SK-N-SH treated with all-trans-retinoic acid at 6 μM for 48 hours (cell line): ENCODE measurements at regions not wholly inside any gene's neighbourhood (a gene's known extent, or its start where the extent isn't known, plus 50 kb on each side); places are given as distances from the start of the nearest gene placed in this dataset.

Experiments
- ATAC-seq: fragments of 200-7000 bp; cut with Tn5 transposase; 3 replicates; pipeline ENCODE4 v1.9.1; 2020; ENCODE audit warnings: mild to moderate bottlenecking, moderate library complexity
- BACH2 ChIP-seq: fragments of 250-450 bp; sonication (Bioruptor Pico); IDR thresholded peaks from 2 replicates; pipeline ENCODE4 v1.9.0; 2021; ENCODE audit warnings: mild to moderate bottlenecking, borderline replicate concordance
- CSDC2 ChIP-seq: fragments of 250-450 bp; sonication (Bioruptor Pico); IDR thresholded peaks from 2 replicates; pipeline ENCODE4 v1.5.0; 2020; ENCODE audit warnings: mild to moderate bottlenecking, moderate library complexity
- ESRRG ChIP-seq: fragments of 250-450 bp; sonication (Bioruptor Pico); IDR thresholded peaks from 2 replicates; pipeline ENCODE4 v1.6.1; 2021; ENCODE audit warnings: mild to moderate bottlenecking
- GLIS3 ChIP-seq: fragments of 250-450 bp; sonication (Bioruptor Pico); IDR thresholded peaks from 2 replicates; pipeline ENCODE4 v1.5.0; 2020; ENCODE audit warnings: mild to moderate bottlenecking, moderate library complexity
- ISL1 ChIP-seq: fragments of 250-450 bp; sonication (Bioruptor Pico); IDR thresholded peaks from 2 replicates; pipeline ENCODE4 v2.1.2; 2022; ENCODE audit warnings: mild to moderate bottlenecking, moderate library complexity
- PPARA ChIP-seq: fragments of 250-450 bp; sonication (Bioruptor Pico); IDR thresholded peaks from 2 replicates; pipeline ENCODE4 v1.5.0; 2020; ENCODE audit warnings: mild to moderate bottlenecking, borderline replicate concordance
- SNAI2 ChIP-seq: fragments of 250-450 bp; sonication (Bioruptor Pico); IDR thresholded peaks from 2 replicates; pipeline ENCODE4 v1.5.0; 2020; ENCODE audit warnings: mild to moderate bottlenecking, moderate library complexity
- TCF4 ChIP-seq: fragments of 250-450 bp; sonication (Bioruptor Pico); IDR thresholded peaks from 2 replicates; pipeline ENCODE4 v1.8.0; 2021; ENCODE audit warnings: mild to moderate bottlenecking, moderate library complexity, borderline replicate concordance
- ZC3H10 ChIP-seq: fragments of 250-450 bp; sonication (Bioruptor Pico); IDR thresholded peaks from 2 replicates; pipeline ENCODE4 v1.5.1; 2021; ENCODE audit warnings: mild to moderate bottlenecking, moderate library complexity
- ZFP3 ChIP-seq: fragments of 250-450 bp; sonication (Bioruptor Pico); IDR thresholded peaks from 2 replicates; pipeline ENCODE4 v1.5.0; 2020; ENCODE audit warnings: mild to moderate bottlenecking, moderate library complexity
- ZNF565 ChIP-seq: fragments of 450-650 bp; formaldehyde crosslinking; conservative IDR thresholded peaks from 2 replicates; pipeline ENCODE4 v1.5.0; 2020; ENCODE audit warnings: low read depth, mild to moderate bottlenecking, moderate library complexity
- ZNF70 ChIP-seq: fragments of 450-650 bp; formaldehyde crosslinking; IDR thresholded peaks from 2 replicates; pipeline ENCODE4 v1.5.0; 2020; ENCODE audit warnings: mild to moderate bottlenecking, moderate library complexity
- ZNF8 ChIP-seq: fragments of 450-650 bp; formaldehyde crosslinking; IDR thresholded peaks from 2 replicates; pipeline ENCODE4 v1.5.0; 2020; ENCODE audit warnings: mild to moderate bottlenecking, moderate library complexity
- TF ChIP-seq, protein P1 (sequence below): fragments of 250-450 bp; sonication (Bioruptor Pico); IDR thresholded peaks from 2 replicates; pipeline ENCODE4 v1.8.0; 2020; ENCODE audit warnings: mild to moderate bottlenecking, moderate library complexity, borderline replicate concordance
- TF ChIP-seq, protein P2 (sequence below): fragments of 250-450 bp; sonication (Bioruptor Pico); IDR thresholded peaks from 2 replicates; pipeline ENCODE4 v1.5.1; 2021; ENCODE audit warnings: mild to moderate bottlenecking, moderate library complexity
- TF ChIP-seq, protein P3 (sequence below): fragments of 250-450 bp; sonication (Bioruptor Pico); IDR thresholded peaks from 2 replicates; pipeline ENCODE4 v1.8.0; 2021; ENCODE audit warnings: low read depth, mild to moderate bottlenecking, moderate library complexity, borderline replicate concordance
- TF ChIP-seq, protein P4 (sequence below): fragments of 250-450 bp; sonication (Bioruptor Pico); IDR thresholded peaks from 2 replicates; pipeline ENCODE4 v1.5.1; 2020; ENCODE audit warnings: low read depth, mild to moderate bottlenecking, moderate library complexity
- TF ChIP-seq, protein P5 (sequence below): fragments of 250-450 bp; sonication (Bioruptor Pico); IDR thresholded peaks from 2 replicates; pipeline ENCODE4 v1.5.0; 2020; ENCODE audit warnings: mild to moderate bottlenecking, moderate library complexity

DNA sequence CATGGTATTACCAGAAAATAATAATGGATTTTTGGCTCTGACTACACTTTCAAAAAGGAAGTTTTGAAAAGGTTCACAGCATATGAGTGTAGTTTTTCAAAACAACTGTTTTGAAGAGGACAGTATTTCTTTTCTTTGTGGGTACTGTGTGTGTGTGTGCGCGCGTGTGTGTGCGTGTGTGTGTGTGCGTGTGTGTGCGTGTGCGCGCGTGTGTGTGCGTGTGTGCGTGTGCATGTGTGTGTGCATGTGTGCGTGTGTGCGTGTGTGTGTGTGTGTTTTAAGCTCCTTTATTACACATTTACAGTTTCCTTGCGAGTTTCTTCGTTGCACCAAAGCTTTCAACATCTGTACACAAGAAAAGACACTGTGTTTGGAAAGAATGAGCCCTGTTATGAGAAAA is 755.4 kb downstream of the SH3BGRL start:
- no peak for ATAC-seq

DNA sequence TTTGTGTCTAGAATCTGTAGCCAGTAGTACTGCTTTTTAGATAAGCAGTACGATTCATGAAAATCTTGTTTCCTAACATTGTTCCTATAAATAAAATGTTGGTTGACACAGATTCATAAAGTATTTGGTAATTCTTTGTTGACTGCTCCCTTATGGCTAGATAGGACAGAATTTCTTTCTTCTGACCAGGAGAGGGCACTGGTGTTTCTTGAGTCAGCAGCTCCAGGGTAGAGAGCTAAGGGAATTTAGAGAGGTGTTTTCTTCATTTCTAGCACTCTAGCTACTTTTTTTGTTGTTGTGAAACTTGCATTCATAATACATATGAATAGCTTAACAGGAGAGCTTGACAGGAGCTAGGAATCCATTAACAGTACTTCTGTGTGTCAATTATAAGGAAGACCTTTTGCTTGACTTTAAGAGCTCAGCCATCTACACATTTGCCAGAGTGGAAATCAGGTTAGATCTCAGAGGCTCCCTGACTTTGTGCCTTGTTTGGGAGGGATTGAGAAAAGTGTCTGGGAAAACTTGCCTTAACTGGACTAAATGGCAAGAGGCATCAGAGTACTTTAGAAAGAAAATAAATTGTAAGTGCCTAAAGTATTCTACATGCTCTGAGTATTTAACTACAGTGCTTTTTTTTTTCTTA is 756.1 kb downstream of the SH3BGRL start:
- ATAC-seq, result peak; percentile 52; the same call in 1 of the 3 replicates
- TF ChIP-seq ISL1 (CRISPR knock-in tag) (no peak), ZFP3 (CRISPR knock-in tag) (no peak), BACH2 (CRISPR knock-in tag) (no peak), ESRRG (CRISPR knock-in tag) (no peak), ZNF565 (CRISPR knock-in tag) (no peak), ZC3H10 (CRISPR knock-in tag) (no peak), SNAI2 (CRISPR knock-in tag) (no peak), ZNF8 (CRISPR knock-in tag) (no peak)
- TF ChIP-seq, protein P1, sequence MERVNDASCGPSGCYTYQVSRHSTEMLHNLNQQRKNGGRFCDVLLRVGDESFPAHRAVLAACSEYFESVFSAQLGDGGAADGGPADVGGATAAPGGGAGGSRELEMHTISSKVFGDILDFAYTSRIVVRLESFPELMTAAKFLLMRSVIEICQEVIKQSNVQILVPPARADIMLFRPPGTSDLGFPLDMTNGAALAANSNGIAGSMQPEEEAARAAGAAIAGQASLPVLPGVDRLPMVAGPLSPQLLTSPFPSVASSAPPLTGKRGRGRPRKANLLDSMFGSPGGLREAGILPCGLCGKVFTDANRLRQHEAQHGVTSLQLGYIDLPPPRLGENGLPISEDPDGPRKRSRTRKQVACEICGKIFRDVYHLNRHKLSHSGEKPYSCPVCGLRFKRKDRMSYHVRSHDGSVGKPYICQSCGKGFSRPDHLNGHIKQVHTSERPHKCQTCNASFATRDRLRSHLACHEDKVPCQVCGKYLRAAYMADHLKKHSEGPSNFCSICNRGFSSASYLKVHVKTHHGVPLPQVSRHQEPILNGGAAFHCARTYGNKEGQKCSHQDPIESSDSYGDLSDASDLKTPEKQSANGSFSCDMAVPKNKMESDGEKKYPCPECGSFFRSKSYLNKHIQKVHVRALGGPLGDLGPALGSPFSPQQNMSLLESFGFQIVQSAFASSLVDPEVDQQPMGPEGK (CRISPR knock-in tag), result no peak
- TF ChIP-seq, protein P2, sequence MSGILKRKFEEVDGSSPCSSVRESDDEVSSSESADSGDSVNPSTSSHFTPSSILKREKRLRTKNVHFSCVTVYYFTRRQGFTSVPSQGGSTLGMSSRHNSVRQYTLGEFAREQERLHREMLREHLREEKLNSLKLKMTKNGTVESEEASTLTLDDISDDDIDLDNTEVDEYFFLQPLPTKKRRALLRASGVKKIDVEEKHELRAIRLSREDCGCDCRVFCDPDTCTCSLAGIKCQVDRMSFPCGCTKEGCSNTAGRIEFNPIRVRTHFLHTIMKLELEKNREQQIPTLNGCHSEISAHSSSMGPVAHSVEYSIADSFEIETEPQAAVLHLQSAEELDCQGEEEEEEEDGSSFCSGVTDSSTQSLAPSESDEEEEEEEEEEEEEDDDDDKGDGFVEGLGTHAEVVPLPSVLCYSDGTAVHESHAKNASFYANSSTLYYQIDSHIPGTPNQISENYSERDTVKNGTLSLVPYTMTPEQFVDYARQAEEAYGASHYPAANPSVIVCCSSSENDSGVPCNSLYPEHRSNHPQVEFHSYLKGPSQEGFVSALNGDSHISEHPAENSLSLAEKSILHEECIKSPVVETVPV (CRISPR knock-in tag), result no peak
- TF ChIP-seq, protein P3, sequence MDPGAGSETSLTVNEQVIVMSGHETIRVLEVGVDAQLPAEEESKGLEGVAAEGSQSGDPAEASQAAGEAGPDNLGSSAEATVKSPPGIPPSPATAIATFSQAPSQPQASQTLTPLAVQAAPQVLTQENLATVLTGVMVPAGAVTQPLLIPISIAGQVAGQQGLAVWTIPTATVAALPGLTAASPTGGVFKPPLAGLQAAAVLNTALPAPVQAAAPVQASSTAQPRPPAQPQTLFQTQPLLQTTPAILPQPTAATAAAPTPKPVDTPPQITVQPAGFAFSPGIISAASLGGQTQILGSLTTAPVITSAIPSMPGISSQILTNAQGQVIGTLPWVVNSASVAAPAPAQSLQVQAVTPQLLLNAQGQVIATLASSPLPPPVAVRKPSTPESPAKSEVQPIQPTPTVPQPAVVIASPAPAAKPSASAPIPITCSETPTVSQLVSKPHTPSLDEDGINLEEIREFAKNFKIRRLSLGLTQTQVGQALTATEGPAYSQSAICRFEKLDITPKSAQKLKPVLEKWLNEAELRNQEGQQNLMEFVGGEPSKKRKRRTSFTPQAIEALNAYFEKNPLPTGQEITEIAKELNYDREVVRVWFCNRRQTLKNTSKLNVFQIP (CRISPR knock-in tag), result no peak
- TF ChIP-seq, protein P4, sequence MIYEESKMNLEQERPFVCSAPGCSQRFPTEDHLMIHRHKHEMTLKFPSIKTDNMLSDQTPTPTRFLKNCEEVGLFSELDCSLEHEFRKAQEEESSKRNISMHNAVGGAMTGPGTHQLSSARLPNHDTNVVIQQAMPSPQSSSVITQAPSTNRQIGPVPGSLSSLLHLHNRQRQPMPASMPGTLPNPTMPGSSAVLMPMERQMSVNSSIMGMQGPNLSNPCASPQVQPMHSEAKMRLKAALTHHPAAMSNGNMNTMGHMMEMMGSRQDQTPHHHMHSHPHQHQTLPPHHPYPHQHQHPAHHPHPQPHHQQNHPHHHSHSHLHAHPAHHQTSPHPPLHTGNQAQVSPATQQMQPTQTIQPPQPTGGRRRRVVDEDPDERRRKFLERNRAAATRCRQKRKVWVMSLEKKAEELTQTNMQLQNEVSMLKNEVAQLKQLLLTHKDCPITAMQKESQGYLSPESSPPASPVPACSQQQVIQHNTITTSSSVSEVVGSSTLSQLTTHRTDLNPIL, result no peak
- TF ChIP-seq, all 23 proteins: peak for 0

More for the DNA sequence above, 755.4 kb downstream of the SH3BGRL start:
- no peak for TF ChIP-seq TCF4 (CRISPR knock-in tag)
- TF ChIP-seq, protein P5, sequence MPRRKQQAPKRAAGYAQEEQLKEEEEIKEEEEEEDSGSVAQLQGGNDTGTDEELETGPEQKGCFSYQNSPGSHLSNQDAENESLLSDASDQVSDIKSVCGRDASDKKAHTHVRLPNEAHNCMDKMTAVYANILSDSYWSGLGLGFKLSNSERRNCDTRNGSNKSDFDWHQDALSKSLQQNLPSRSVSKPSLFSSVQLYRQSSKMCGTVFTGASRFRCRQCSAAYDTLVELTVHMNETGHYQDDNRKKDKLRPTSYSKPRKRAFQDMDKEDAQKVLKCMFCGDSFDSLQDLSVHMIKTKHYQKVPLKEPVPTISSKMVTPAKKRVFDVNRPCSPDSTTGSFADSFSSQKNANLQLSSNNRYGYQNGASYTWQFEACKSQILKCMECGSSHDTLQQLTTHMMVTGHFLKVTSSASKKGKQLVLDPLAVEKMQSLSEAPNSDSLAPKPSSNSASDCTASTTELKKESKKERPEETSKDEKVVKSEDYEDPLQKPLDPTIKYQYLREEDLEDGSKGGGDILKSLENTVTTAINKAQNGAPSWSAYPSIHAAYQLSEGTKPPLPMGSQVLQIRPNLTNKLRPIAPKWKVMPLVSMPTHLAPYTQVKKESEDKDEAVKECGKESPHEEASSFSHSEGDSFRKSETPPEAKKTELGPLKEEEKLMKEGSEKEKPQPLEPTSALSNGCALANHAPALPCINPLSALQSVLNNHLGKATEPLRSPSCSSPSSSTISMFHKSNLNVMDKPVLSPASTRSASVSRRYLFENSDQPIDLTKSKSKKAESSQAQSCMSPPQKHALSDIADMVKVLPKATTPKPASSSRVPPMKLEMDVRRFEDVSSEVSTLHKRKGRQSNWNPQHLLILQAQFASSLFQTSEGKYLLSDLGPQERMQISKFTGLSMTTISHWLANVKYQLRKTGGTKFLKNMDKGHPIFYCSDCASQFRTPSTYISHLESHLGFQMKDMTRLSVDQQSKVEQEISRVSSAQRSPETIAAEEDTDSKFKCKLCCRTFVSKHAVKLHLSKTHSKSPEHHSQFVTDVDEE, result no peak
- no peak for TF ChIP-seq ZC3H10 (CRISPR knock-in tag)
- TF ChIP-seq, protein P4, result no peak
- no peak for TF ChIP-seq CSDC2 (CRISPR knock-in tag)
- no peak for TF ChIP-seq ZNF8 (CRISPR knock-in tag)
- TF ChIP-seq BACH2 (CRISPR knock-in tag), result no peak
- TF ChIP-seq, protein P2 (CRISPR knock-in tag), result no peak
- no peak for TF ChIP-seq GLIS3 (CRISPR knock-in tag)
- TF ChIP-seq SNAI2 (CRISPR knock-in tag), result no peak
- TF ChIP-seq ZFP3 (CRISPR knock-in tag), result no peak
- TF ChIP-seq ZNF565 (CRISPR knock-in tag), result no peak
- TF ChIP-seq, protein P1 (CRISPR knock-in tag), result no peak
- no peak for TF ChIP-seq PPARA
- TF ChIP-seq ISL1 (CRISPR knock-in tag), result no peak
- TF ChIP-seq ZNF70 (CRISPR knock-in tag), result no peak
- TF ChIP-seq, all 23 proteins: peak for 0
